GM12865 (cell line): ENCODE measurements at regions not wholly inside any gene's neighbourhood (a gene's known extent, or its start where the extent isn't known, plus 50 kb on each side); places are given as distances from the start of the nearest gene placed in this dataset.
"Not testable (repeated sequence)": the region's sequence is repeated elsewhere in the genome, so short reads cannot be mapped to it uniquely, and the experiment has no call there.

Source experiments
- DNase-seq: peaks from one replicate; pipeline ENCODE4 v3.0.0; 2010; ENCODE audit warnings: low read depth
- H3K4me3 ChIP-seq: 2 replicates; pipeline ENCODE4 v1.5.1; 2011; ENCODE audit warnings: mild to moderate bottlenecking, low read depth, low read length, control low read depth
- CTCF ChIP-seq: IDR thresholded peaks from 2 replicates; pipeline ENCODE4 v1.5.1; 2011; ENCODE audit warnings: low read length, control low read depth, low read depth, inconsistent platforms; ENCODE audit not compliant: insufficient read depth; ENCODE audit errors: missing control alignments

- DNase-seq: no peak
- no peak for TF ChIP-seq CTCF
- no peak overlapping the region for H3K4me3 ChIP-seq
Measured at GRCh38 chr22:41023299-41023623, 69.1 kb upstream of the EP300 start.

GRCh38 chr22:41028841-41029240 is 63.6 kb upstream of the EP300 start:
- TF ChIP-seq CTCF: no peak
- H3K4me3 ChIP-seq: no peak overlapping the region
- DNase-seq: peak; percentile 18

- DNase-seq: no peak
- H3K4me3 ChIP-seq: no peak overlapping the region
- TF ChIP-seq CTCF: no peak
Measured at GRCh38 chr22:41030891-41031290, 61.5 kb upstream of the EP300 start.

GRCh38 chr22:41034706-41035105 is 57.7 kb upstream of the EP300 start:
- DNase-seq: no peak
- no peak for TF ChIP-seq CTCF
- no peak overlapping the region for H3K4me3 ChIP-seq

- H3K4me3 ChIP-seq: no peak overlapping the region
- no peak for TF ChIP-seq CTCF
- no peak for DNase-seq
Measured at GRCh38 chr22:41036924-41037323, 55.5 kb upstream of the EP300 start.

- no peak overlapping the region for H3K4me3 ChIP-seq
- DNase-seq: no peak
- no peak for TF ChIP-seq CTCF
Measured at GRCh38 chr22:41038732-41039131, 53.7 kb upstream of the EP300 start.

GRCh38 chr22:41039641-41040040 is 52.8 kb upstream of the EP300 start:
- not testable (repeated sequence) for H3K4me3 ChIP-seq, DNase-seq

GRCh38 chr22:41040483-41040882 is 51.9 kb upstream of the EP300 start:
- no peak overlapping the region for H3K4me3 ChIP-seq
- no peak for TF ChIP-seq CTCF
- no peak for DNase-seq
